Ishikawa (cell line): ENCODE measurements at regions not wholly inside any gene's neighbourhood (a gene's known extent, or its start where the extent isn't known, plus 50 kb on each side); places are given as distances from the start of the nearest gene placed in this dataset.

Source experiments
- CEBPB ChIP-seq: IDR thresholded peaks from 2 replicates; pipeline ENCODE4 v1.6.1; 2012
- CREB1 ChIP-seq: IDR thresholded peaks from 2 replicates; pipeline ENCODE4 v1.6.1; 2012; ENCODE audit warnings: low read depth
- EGR1 ChIP-seq: IDR thresholded peaks from 2 replicates; pipeline ENCODE4 v1.6.1; 2012
- EP300 ChIP-seq: IDR thresholded peaks from 2 replicates; pipeline ENCODE4 v1.6.1; 2012; ENCODE audit warnings: borderline replicate concordance
- FOXM1 ChIP-seq: IDR thresholded peaks from 2 replicates; pipeline ENCODE4 v1.6.1; 2012; ENCODE audit warnings: low read depth, borderline replicate concordance
- NFIC ChIP-seq: IDR thresholded peaks from 2 replicates; pipeline ENCODE4 v1.6.1; 2012
- RAD21 ChIP-seq: IDR thresholded peaks from 2 replicates; pipeline ENCODE4 v1.6.1; 2012; ENCODE audit warnings: low read depth
- REST ChIP-seq: IDR thresholded peaks from 2 replicates; pipeline ENCODE4 v1.6.1; 2012; ENCODE audit warnings: low read depth, mild to moderate bottlenecking
- TAF1 ChIP-seq: IDR thresholded peaks from 2 replicates; pipeline ENCODE4 v1.6.1; 2012; ENCODE audit warnings: low read depth, mild to moderate bottlenecking
- TCF12 ChIP-seq: IDR thresholded peaks from 2 replicates; pipeline ENCODE4 v1.6.1; 2012; ENCODE audit warnings: low read depth
- TEAD4 ChIP-seq: IDR thresholded peaks from 2 replicates; pipeline ENCODE4 v1.6.1; 2012
- USF1 ChIP-seq: IDR thresholded peaks from 2 replicates; pipeline ENCODE4 v1.6.1; 2012
- YY1 ChIP-seq: IDR thresholded peaks from 2 replicates; pipeline ENCODE4 v1.6.1; 2012; ENCODE audit warnings: low read depth
- ZBTB7A ChIP-seq: IDR thresholded peaks from 2 replicates; pipeline ENCODE4 v1.6.1; 2012; ENCODE audit warnings: low read depth
- TF ChIP-seq, protein P1 (sequence below): IDR thresholded peaks from 2 replicates; pipeline ENCODE4 v1.6.1; 2012

- TF ChIP-seq EGR1 (no peak), TAF1 (no peak), EP300 (no peak), RAD21 (no peak), FOXM1 (no peak), USF1 (no peak), ZBTB7A (no peak), TCF12 (no peak), YY1 (no peak)
Observed at GRCh38 chr5:110002652-110003051, 312.9 kb downstream of the MAN2A1 start.

GRCh38 chr5:110007101-110007500, 317.4 kb downstream of the MAN2A1 start:
- TF ChIP-seq YY1: no peak
- no peak for TF ChIP-seq USF1
- TF ChIP-seq CREB1: no peak

DNA sequence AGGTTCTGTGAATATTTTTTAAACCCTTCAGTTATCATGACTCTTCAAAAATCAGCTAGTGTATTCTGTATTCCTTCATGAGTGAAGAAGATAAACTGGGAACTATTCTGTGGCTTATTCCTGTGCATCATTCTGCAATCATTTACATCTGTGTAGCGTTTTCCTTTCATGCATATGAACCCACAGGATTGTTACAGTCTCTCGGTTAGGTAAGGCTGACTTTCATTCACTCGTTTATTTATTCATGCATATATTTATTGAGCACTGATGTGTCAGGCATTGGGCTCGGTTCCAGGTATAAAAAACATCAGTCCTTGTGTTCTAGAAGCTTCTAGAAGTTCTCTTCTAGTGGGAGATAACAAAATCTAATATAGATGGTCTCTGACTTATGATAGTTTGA, 318.4 kb downstream of the MAN2A1 start:
- TF ChIP-seq REST (no peak), FOXM1 (no peak), EP300 (no peak), EGR1 (no peak), CREB1 (no peak), USF1 (no peak), TEAD4 (no peak), CEBPB (no peak), YY1 (no peak), RAD21 (no peak), TAF1 (no peak), NFIC (no peak), TCF12 (no peak), ZBTB7A (no peak)
- TF ChIP-seq, protein P1, sequence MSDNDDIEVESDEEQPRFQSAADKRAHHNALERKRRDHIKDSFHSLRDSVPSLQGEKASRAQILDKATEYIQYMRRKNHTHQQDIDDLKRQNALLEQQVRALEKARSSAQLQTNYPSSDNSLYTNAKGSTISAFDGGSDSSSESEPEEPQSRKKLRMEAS: no peak

DNA sequence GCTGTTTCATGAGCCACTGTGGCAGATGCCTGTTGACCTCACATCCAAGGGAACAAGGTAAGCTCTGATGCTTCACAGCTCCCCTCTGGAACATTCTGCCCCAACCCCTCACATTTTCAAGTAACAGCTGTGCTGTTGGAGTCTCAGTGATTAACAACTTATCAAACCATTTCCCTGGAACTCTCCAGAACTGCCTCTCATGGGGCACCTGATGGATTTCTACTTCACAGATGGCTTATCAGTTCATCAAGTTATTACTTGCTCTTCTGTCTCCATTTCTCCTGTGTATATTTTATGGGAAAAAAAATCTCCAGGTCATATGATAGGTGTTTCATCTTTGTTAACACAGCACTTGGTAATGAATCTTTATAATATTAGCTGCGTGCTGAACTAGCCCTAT, 322.4 kb downstream of the MAN2A1 start:
- TF ChIP-seq RAD21 (no peak), EGR1 (no peak), USF1 (no peak), YY1 (no peak), TEAD4 (no peak), ZBTB7A (no peak), TAF1 (no peak), CEBPB (no peak), EP300 (no peak), FOXM1 (no peak), REST (no peak), TCF12 (no peak), CREB1 (no peak), NFIC (no peak)
- TF ChIP-seq, protein P1: no peak

DNA sequence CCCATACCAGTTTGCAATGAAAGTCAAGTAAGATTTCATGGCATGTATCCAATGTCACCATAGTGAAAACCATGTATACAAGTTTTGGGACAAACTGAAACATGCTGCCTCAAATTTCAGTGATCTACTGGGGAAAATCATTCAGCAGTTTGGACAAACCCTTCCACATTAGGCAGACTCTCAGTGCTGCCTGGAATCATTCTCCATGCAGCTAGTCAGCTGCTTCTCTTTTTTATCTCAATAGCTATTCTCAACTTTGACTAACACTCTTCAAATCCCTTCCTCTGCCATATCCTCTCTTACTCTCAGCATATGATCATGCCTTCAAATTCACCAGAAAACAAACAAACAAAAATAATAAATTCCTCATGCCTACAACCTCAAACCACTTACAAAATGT, 323.3 kb downstream of the MAN2A1 start:
- TF ChIP-seq CREB1 (no peak), NFIC (no peak), FOXM1 (no peak), TAF1 (no peak), USF1 (no peak), TEAD4 (no peak), TCF12 (no peak), RAD21 (no peak), REST (no peak), EP300 (no peak), EGR1 (no peak), ZBTB7A (no peak), YY1 (no peak), CEBPB (no peak)
- TF ChIP-seq, protein P1: no peak
